GM12865 (cell line): ENCODE measurements at regions not wholly inside any gene's neighbourhood (a gene's known extent, or its start where the extent isn't known, plus 50 kb on each side); places are given as distances from the start of the nearest gene placed in this dataset.

ENCODE experiments used
- DNase-seq: peaks from one replicate; pipeline ENCODE4 v3.0.0; 2010; ENCODE audit warnings: low read depth
- H3K4me3 ChIP-seq: 2 replicates; pipeline ENCODE4 v1.5.1; 2011; ENCODE audit warnings: mild to moderate bottlenecking, low read depth, low read length, control low read depth
- TF ChIP-seq, protein P1 (sequence below): IDR thresholded peaks from 2 replicates; pipeline ENCODE4 v1.5.1; 2011; ENCODE audit warnings: low read length, control low read depth, low read depth, inconsistent platforms; ENCODE audit not compliant: insufficient read depth; ENCODE audit errors: missing control alignments

DNA sequence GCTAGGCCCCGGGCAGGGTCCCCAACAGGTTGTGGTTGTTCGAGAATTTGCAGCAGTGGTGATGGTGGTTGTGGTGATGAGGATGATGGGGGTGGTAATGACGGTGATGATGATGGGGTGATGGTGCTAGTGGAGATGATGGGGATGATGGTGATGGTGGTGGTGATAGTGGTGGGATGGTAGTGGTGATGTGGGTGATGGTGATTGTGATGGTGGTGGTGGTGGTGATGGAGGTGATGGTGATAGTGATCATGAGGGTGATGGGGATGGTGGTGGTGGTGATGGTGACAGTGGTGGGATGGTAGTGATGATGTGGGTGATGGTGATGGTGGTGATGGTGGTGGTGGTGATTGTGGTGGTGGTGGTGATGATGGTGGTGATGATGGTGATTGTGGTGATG lies 343.3 kb downstream of the SEC14L1 start:
- TF ChIP-seq, protein P1, sequence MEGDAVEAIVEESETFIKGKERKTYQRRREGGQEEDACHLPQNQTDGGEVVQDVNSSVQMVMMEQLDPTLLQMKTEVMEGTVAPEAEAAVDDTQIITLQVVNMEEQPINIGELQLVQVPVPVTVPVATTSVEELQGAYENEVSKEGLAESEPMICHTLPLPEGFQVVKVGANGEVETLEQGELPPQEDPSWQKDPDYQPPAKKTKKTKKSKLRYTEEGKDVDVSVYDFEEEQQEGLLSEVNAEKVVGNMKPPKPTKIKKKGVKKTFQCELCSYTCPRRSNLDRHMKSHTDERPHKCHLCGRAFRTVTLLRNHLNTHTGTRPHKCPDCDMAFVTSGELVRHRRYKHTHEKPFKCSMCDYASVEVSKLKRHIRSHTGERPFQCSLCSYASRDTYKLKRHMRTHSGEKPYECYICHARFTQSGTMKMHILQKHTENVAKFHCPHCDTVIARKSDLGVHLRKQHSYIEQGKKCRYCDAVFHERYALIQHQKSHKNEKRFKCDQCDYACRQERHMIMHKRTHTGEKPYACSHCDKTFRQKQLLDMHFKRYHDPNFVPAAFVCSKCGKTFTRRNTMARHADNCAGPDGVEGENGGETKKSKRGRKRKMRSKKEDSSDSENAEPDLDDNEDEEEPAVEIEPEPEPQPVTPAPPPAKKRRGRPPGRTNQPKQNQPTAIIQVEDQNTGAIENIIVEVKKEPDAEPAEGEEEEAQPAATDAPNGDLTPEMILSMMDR, result no peak
- no peak for DNase-seq
- no peak overlapping the region for H3K4me3 ChIP-seq

DNA sequence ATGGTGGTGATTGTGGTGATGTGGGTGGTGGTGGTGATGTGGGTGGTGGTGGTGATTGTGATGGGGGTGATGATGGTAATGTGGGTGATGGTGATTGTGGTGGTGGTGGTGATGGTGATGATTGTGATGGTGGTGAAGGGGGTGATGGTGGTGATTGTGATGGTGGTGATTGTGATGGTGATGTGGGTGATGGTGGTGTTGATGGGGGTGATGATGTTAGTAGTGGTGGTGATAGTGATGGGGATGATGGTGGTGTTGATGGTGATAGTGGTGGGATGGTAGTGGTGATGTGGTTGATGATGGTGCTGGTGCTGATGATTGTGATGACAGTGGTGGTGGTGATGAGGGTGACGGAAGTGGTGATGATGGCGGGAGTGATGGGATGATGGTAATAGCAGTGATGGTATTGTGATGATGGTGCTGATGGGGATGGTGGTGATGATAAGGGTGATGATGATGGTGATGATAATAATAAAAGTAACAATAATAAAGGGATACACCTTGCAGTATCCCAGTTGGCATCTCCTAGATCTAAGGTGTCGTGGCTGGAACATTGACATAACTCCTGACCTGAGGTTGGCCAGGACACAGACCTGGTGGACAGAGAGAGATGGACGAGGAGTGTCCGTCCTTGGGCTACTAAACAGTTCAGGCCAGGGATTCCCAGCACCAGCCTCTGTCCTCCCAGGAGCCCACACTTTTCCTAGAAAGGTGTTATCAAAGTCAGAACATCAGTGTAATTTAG lies 344.5 kb downstream of the SEC14L1 start:
- TF ChIP-seq, protein P1, result no peak
- H3K4me3 ChIP-seq, result no peak overlapping the region
- DNase-seq, result no peak

DNA sequence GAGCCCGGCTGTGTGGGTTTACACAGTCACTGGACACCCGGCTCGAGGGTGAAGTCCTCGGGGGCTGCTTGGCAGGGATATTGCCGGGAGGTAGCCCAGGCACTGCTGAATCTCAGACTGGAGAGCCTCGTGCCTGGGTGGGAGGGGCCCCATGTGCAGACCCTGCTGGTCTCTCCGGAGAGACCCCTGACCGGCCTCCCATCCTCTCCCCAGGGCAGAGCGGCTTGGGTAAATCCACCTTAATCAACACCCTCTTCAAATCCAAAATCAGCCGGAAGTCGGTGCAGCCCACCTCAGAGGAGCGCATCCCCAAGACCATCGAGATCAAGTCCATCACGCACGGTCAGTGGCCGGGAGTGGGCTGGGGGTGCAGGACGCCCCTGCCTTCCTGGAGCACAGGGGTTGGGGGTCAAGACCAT lies 346.5 kb downstream of the SEC14L1 start:
- no peak overlapping the region for H3K4me3 ChIP-seq
- no peak for DNase-seq
- TF ChIP-seq, protein P1, result no peak

DNA sequence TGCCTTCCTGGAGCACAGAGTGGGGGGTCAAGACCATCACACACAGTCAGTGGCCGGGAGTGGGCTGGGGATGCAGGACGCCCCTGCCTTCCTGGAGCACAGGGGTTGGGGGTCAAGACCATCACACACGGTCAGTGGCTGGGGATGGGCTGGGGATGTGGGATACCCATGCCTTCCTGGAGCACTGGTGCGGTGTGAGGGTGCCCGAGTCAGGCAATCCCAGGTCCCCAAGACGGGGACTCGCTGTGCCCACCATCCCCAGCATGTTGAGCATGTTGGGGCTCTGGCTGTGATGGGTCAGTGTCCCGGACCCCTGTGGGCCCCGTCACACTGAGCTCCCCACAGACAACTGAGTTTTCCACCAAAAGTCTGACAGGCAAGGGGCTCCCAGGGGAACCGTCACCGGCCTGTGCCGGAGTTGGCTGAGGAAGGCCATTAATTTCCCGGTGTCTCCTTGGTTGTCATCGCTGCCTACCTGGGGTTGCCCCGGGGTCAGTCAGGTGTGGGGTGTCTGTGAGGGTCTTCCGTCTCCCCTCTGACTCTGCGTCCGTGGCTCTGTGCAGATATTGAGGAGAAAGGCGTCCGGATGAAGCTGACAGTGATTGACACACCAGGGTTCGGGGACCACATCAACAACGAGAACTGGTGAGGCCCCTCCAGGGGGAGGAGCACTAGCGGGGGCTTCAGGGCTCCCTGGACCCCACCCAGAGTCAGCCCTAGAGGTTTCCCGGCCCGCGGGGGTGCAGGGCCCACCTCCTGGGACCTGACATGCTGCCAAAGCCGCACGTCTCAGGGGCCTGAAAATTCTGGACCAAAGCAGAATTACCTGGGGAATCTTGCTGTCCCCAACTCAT lies 347.1 kb downstream of the SEC14L1 start:
- DNase-seq, result no peak
- TF ChIP-seq, protein P1, result no peak

DNA sequence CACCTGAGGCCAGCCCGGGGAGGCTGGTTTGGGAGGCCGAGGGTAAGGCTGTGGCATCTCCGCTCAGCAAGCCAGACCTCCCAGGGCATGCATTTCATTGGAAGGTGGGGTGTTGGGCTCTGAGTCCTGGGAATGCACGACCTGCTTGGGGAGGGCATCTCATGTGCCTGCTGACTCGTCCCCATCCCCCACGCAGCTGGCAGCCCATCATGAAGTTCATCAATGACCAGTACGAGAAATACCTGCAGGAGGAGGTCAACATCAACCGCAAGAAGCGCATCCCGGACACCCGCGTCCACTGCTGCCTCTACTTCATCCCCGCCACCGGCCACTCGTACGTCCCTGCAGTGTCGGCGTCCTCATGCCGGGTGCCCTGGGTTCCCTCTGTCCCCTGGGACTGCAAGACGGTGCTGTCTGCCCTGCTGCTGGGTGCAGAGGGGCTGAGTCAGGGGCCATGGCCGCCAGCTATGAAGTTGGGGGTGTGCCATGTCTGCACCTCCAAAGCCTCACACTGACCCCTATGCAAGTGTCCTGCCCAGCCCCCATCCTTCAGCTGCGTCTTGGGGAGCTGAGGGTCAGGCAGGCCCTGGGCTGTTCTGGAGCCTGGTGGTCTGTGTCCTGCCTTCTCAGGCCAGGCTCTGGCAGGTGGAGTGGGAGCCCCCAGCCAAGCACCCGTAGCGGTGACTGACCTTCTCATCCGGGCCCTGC lies 347.9 kb downstream of the SEC14L1 start:
- TF ChIP-seq, protein P1, result no peak
- DNase-seq, result no peak
- H3K4me3 ChIP-seq, result no peak overlapping the region

More for the DNA sequence above, 347.1 kb downstream of the SEC14L1 start:
- no peak overlapping the region for H3K4me3 ChIP-seq

DNA sequence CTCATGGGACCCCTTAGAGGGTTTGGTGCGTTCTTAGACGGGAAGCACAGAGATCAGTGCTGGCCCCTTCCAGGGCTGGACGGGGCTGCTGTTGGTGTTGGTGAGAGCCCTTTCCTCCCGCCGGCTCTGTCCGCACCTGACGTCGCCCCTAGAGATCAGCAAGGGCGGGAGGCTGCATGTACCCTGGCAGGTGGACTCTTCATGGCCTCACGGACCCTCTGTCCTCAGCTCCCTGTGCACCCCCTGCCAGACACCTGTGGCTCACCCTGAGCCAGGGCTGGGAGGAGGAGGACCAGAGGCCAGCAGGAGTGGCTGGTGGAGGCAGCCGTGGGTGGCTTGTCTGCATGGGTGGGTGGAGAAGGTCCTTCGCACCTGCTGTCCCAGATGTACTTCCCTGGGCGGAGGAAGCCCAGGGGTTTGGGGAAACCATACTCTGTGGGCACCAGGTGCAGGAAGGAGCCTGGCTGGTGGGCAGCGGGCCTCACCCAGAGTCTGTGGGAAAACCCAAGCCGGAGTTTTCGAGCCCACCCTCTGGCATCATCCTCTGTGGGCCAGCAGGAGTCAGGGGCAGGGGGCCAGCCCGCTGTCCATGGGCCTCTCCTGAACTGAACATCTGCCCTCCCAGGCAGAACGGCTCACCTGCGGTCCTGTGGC lies 348.6 kb downstream of the SEC14L1 start:
- TF ChIP-seq, protein P1, result no peak
- H3K4me3 ChIP-seq, result no peak overlapping the region
- DNase-seq, result no peak
